ENCODE measurements at regions not wholly inside any gene's neighbourhood (a gene's known extent, or its start where the extent isn't known, plus 50 kb on each side); places are given as distances from the start of the nearest gene placed in this dataset.
"Not testable (repeated sequence)": the region's sequence is repeated elsewhere in the genome, so short reads cannot be mapped to it uniquely, and the experiment has no call there.

DNA sequence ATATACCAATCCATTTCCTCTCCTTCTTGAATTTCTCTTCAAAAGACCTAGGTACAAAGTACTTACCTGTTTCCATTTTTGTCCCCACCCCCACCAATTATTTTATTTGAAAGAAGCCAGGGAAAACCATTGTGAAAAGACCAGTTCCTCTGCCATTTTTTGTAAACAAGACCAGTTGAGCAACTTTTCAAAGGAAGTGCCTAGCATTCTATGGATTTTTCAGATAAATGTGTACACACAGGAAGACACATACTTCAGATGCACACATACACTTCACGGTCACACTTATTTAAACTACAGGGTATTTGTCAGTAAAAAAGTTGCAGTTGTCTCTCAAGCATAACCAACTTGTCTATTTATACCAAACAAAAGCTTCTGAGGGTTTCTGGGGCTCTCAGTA lies 587.2 kb upstream of the KLHL4 start:
- H3K36me3 ChIP-seq: no peaks in the 10 kb centered on the region
- intact Hi-C loops (cut with DNase I): no loop called here
- H3K27ac ChIP-seq: no peak overlapping the region
- H3K4me3 ChIP-seq: no peak overlapping the region
- no peaks in the 10 kb centered on the region for H3K27me3 ChIP-seq
- WGBS, 2 donors: 57 to 62% methylated on average over 1 of the region's 1 CpG
- no peaks in the 10 kb centered on the region for H3K4me1 ChIP-seq
- H3K9me3 ChIP-seq: no peaks in the 10 kb centered on the region
- TF ChIP-seq POLR2A (IDR thresholded peaks at IDR 0.05) (no peak), POLR2AphosphoS5 (IDR thresholded peaks at IDR 0.05) (no peak), EP300 (IDR thresholded peaks at IDR 0.05) (no peak)
- TF ChIP-seq, protein P1, sequence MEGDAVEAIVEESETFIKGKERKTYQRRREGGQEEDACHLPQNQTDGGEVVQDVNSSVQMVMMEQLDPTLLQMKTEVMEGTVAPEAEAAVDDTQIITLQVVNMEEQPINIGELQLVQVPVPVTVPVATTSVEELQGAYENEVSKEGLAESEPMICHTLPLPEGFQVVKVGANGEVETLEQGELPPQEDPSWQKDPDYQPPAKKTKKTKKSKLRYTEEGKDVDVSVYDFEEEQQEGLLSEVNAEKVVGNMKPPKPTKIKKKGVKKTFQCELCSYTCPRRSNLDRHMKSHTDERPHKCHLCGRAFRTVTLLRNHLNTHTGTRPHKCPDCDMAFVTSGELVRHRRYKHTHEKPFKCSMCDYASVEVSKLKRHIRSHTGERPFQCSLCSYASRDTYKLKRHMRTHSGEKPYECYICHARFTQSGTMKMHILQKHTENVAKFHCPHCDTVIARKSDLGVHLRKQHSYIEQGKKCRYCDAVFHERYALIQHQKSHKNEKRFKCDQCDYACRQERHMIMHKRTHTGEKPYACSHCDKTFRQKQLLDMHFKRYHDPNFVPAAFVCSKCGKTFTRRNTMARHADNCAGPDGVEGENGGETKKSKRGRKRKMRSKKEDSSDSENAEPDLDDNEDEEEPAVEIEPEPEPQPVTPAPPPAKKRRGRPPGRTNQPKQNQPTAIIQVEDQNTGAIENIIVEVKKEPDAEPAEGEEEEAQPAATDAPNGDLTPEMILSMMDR (IDR thresholded peaks at IDR 0.05): no peak
- DNase-seq: no peak

DNA sequence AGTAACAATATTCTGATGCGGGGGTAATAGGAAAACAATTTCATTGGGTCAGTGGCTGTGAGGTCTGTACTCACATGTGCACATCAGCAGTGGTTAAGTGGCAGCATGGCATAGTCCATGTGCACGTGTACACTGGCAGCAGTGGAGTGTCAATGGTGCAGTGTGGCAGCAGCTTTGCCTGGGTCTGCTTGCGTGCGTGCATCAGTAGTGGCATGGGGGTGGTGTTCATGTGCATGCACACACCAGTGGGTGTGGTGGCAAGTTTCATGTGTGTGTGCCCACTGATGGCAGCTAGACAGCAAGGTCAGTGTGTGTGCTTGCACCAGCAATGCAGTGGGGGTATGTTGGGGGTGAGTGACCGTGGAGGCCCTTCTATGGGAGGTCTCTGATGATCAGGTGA lies 581.6 kb upstream of the KLHL4 start:
- DNase-seq: no peak
- 85 to 89% methylated on average over 5 of the region's 5 CpGs for WGBS, 2 donors

DNA sequence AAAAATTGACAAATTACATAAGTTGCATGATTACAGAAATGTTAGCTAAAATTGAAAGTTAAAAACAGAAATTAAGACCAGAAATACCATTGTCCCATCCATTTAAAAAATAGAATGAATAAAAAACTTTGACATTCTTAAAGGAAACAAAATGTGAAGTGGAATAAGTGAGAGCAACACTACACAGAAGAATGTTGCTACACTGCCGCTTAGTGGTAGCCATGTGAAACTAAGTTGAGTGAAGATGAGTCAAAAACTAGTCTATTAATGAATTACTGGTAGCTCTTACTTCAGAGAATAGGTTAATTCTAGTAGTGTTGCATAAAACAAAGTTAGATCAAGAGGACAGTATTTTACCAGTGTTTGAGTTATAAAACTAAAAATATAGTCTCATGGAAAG lies 571.0 kb upstream of the KLHL4 start:
- no peaks in the 10 kb centered on the region for H3K27me3 ChIP-seq
- TF ChIP-seq EP300 (IDR thresholded peaks at IDR 0.05): no peak
- TF ChIP-seq POLR2AphosphoS5 (IDR thresholded peaks at IDR 0.05): no peak
- no peak for TF ChIP-seq POLR2A (IDR thresholded peaks at IDR 0.05)
- TF ChIP-seq, protein P1 (IDR thresholded peaks at IDR 0.05): peak in 1 of 4 experiments; percentile 11
- no peak for DNase-seq

More for the DNA sequence above, 581.6 kb upstream of the KLHL4 start:
- no peaks in the 10 kb centered on the region for H3K4me1 ChIP-seq
- no peak overlapping the region for H3K4me3 ChIP-seq
- TF ChIP-seq POLR2AphosphoS5 (IDR thresholded peaks at IDR 0.05): no peak
- TF ChIP-seq, protein P1 (IDR thresholded peaks at IDR 0.05): no peak
- TF ChIP-seq EP300 (IDR thresholded peaks at IDR 0.05): no peak
- no peak for TF ChIP-seq POLR2A (IDR thresholded peaks at IDR 0.05)
- no peaks in the 10 kb centered on the region for H3K36me3 ChIP-seq
- intact Hi-C loops (cut with DNase I): no loop called here
- H3K27me3 ChIP-seq: no peaks in the 10 kb centered on the region
- no peak overlapping the region for H3K27ac ChIP-seq
- H3K9me3 ChIP-seq: no peaks in the 10 kb centered on the region

DNA sequence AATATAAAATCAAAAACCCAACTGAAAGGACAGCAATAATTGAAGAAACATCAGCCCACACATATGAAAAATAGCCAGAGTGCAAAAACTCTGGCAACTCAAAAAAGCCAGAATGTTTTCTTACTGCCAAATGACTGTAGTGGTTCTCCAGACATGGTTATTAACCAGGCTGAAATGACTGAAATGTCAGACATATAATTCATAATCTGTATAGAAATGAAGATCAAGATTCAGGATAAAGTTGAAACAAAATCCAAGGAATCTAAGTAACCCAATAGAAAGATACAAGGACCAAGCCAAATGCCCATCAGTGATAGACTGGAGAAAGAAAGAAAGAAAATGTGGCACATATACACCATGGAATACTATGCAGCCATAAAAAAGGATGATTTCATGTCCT lies 553.3 kb upstream of the KLHL4 start:
- no peak overlapping the region for H3K4me3 ChIP-seq
- H3K4me1 ChIP-seq: no peaks in the 10 kb centered on the region
- TF ChIP-seq, protein P1 (IDR thresholded peaks at IDR 0.05): no peak
- no peaks in the 10 kb centered on the region for H3K36me3 ChIP-seq
- intact Hi-C loops (cut with DNase I): no loop called here
- H3K27ac ChIP-seq: no peak overlapping the region
- DNase-seq: no peak
- no peaks in the 10 kb centered on the region for H3K9me3 ChIP-seq
- H3K27me3 ChIP-seq: no peaks in the 10 kb centered on the region

More for the DNA sequence above, 571.0 kb upstream of the KLHL4 start:
- no peaks in the 10 kb centered on the region for H3K36me3 ChIP-seq
- WGBS, 2 donors: 0 to 4% methylated on average over 1 of the region's 1 CpG
- no peak overlapping the region for H3K4me3 ChIP-seq
- no peaks in the 10 kb centered on the region for H3K4me1 ChIP-seq
- H3K9me3 ChIP-seq: no peaks in the 10 kb centered on the region
- H3K27ac ChIP-seq: no peak overlapping the region
- intact Hi-C loops (cut with DNase I): no loop called here

DNA sequence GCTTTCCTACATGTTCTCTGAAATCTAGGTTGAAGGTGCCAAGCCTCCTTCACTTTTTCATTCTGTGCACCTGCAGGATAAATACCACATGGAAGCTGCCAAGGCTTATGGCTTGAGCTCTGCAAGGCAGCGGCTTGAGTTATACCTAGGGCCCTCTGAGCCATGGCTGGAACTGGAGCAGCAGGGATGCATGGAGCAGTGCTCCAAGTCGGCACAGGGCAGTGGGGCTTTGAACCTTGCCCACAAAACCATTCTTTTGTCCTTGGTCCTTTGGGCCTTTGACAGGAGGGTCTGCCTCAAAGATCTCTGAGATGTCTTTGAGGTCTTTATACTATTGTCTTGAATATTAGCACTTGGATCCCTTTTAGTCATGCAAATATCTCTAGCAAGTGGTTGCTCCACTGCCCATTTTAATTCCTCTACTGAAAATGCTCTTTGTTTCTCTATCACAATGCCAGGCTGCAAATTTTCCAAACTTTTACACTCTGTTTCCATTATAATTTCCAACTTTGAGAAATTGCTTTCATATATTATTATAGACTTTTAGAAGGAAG lies 536.2 kb upstream of the KLHL4 start:
- H3K4me1 ChIP-seq: no peaks in the 10 kb centered on the region
- WGBS, 2 donors: 74 to 75% methylated on average over 2 of the region's 2 CpGs
- H3K27ac ChIP-seq: no peak overlapping the region
- H3K9me3 ChIP-seq: no peaks in the 10 kb centered on the region
- no peaks in the 10 kb centered on the region for H3K27me3 ChIP-seq
- TF ChIP-seq EP300 (IDR thresholded peaks at IDR 0.05) (no peak), POLR2AphosphoS5 (IDR thresholded peaks at IDR 0.05) (no peak), POLR2A (IDR thresholded peaks at IDR 0.05) (no peak)
- TF ChIP-seq, protein P1 (IDR thresholded peaks at IDR 0.05): no peak
- H3K4me3 ChIP-seq: no peak overlapping the region
- DNase-seq: no peak
- no peaks in the 10 kb centered on the region for H3K36me3 ChIP-seq
- intact Hi-C loops (cut with DNase I): no loop called here

DNA sequence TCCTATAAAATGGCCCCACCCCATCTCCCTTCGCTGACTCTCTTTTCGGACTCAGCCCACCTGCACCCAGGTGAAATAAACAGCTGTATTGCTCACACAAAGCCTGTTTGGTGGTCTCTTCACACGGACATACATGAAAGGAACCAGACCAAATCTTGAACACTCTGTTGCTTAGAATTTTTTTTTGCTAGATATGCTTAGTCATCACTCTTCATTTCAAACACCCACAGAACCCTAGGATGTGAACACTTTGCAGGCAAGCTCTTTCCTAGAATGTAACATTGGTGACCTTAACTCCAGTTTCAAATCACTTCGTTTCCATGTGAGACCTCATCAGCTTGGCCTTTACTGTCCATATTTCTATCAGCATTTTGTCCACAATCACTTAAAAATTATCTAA lies 530.3 kb upstream of the KLHL4 start:
- not testable (repeated sequence) for H3K9me3 ChIP-seq
- 68 to 79% methylated on average over 4 of the region's 4 CpGs for WGBS, 2 donors

More for the DNA sequence above, 530.3 kb upstream of the KLHL4 start:
- intact Hi-C loops (cut with DNase I); H3K36me3 ChIP-seq; H3K4me3 ChIP-seq; H3K27ac ChIP-seq; DNase-seq; H3K27me3 ChIP-seq; H3K4me1 ChIP-seq: not testable (repeated sequence)

Measured in sigmoid colon (tissue), 6 donors.